Upper lobe of left lung (tissue), 6 donors: ENCODE measurements at regions not wholly inside any gene's neighbourhood (a gene's known extent, or its start where the extent isn't known, plus 50 kb on each side); places are given as distances from the start of the nearest gene placed in this dataset.
A peak's percentile ranks its signal among the peaks of the same experiment; 100 is the strongest.

Source experiments
- ATAC-seq, 2 donors: fragments of 200-7000 bp; cut with Tn5 transposase; one replicate each; pipeline ENCODE4 v1.9.1; 2022; ENCODE audit warnings: mild to moderate bottlenecking in 2 of 2, moderate library complexity in 2 of 2; ENCODE audit not compliant: low FRiP score in 2 of 2
- DNase-seq, 2 donors: peaks; one replicate each; pipeline ENCODE4 v3.0.0-alpha.2; 2019 to 2020
- H3K27ac ChIP-seq, 4 donors: fragments of 200-600 bp; sonication (generic); one replicate each; pipeline ENCODE4 v1.5.1; 2016 to 2019
- H3K27me3 ChIP-seq, 4 donors: fragments of 200-600 bp; sonication (generic); one replicate each; pipeline ENCODE4 v1.5.1; 2017 to 2019
- H3K36me3 ChIP-seq, 4 donors: fragments of 200-600 bp; sonication (generic); one replicate each; pipeline ENCODE4 v1.5.1; 2016 to 2019
- H3K4me1 ChIP-seq, 4 donors: fragments of 200-600 bp; sonication (generic); one replicate each; pipeline ENCODE4 v1.5.1; 2018 to 2019
- H3K4me3 ChIP-seq, 4 donors: fragments of 200-600 bp; sonication (generic); one replicate each; pipeline ENCODE4 v1.5.1; 2017 to 2019; ENCODE audit warnings: mild to moderate bottlenecking in 2 of 4, moderate library complexity in 1 of 4
- H3K9me3 ChIP-seq, 4 donors: fragments of 200-600 bp; sonication (generic); one replicate each; pipeline ENCODE4 v1.5.1; 2018 to 2019
- EP300 ChIP-seq, 4 donors: sonication (generic); formaldehyde crosslinking; IDR thresholded peaks; one replicate each; pipeline ENCODE4 v1.5.1; 2017; ENCODE audit warnings: antibody characterized with exemption in 4 of 4, control low read depth in 2 of 4
- POLR2A ChIP-seq, 4 donors: fragments of 450-650 bp; IDR thresholded peaks; one replicate each; pipeline ENCODE4 v1.5.1; 2016 to 2017; ENCODE audit warnings: antibody characterized with exemption in 4 of 4, mild to moderate bottlenecking in 2 of 4
- POLR2AphosphoS5 ChIP-seq, 2 donors: sonication (generic); formaldehyde crosslinking; IDR thresholded peaks; one replicate each; pipeline ENCODE4 v1.5.1; 2017; ENCODE audit warnings: antibody characterized with exemption in 2 of 2
- WGBS, 2 donors: methylation state at CpG; one replicate each; pipeline ENCODE4 v1.1.5; 2017 to 2018; 5-methylcytosine and 5-hydroxymethylcytosine counted together
- TF ChIP-seq, protein P1 (sequence below), 6 experiments: fragments of 450-650 bp in 4 of 6; fragments of 200-600 bp in 2 of 6; sonication (generic) in 2 of 6; IDR thresholded peaks; one replicate each; pipeline ENCODE4 v1.5.1; 2016 to 2019; ENCODE audit warnings: antibody characterized with exemption in 6 of 6
- donor health status: DM: no; HTN: no; CAD: no; lungs with moderate emphysema.
- donor health status: DM: no; HTN: yes; CAD: no; lungs with severe emphysema.

GRCh38 chr3:166064476-166064875, 227.3 kb upstream of the BCHE start:
- DNase-seq: no peak
- Histone ChIP-seq H3K27ac (no peak overlapping the region), H3K4me1 (no peaks in the 10 kb centered on the region), H3K36me3 (no peaks in the 10 kb centered on the region), H3K27me3 (no peaks in the 10 kb centered on the region), H3K9me3 (no peaks in the 10 kb centered on the region), H3K4me3 (no peak overlapping the region)
- TF ChIP-seq POLR2A (IDR thresholded peaks at IDR 0.05) (no peak), POLR2AphosphoS5 (IDR thresholded peaks at IDR 0.05) (no peak), EP300 (IDR thresholded peaks at IDR 0.05) (no peak)
- TF ChIP-seq, protein P1, sequence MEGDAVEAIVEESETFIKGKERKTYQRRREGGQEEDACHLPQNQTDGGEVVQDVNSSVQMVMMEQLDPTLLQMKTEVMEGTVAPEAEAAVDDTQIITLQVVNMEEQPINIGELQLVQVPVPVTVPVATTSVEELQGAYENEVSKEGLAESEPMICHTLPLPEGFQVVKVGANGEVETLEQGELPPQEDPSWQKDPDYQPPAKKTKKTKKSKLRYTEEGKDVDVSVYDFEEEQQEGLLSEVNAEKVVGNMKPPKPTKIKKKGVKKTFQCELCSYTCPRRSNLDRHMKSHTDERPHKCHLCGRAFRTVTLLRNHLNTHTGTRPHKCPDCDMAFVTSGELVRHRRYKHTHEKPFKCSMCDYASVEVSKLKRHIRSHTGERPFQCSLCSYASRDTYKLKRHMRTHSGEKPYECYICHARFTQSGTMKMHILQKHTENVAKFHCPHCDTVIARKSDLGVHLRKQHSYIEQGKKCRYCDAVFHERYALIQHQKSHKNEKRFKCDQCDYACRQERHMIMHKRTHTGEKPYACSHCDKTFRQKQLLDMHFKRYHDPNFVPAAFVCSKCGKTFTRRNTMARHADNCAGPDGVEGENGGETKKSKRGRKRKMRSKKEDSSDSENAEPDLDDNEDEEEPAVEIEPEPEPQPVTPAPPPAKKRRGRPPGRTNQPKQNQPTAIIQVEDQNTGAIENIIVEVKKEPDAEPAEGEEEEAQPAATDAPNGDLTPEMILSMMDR (IDR thresholded peaks at IDR 0.05): no peak
- 94 to 96% methylated on average over 4 of the region's 4 CpGs for WGBS, 2 donors
- no peak for ATAC-seq

DNA sequence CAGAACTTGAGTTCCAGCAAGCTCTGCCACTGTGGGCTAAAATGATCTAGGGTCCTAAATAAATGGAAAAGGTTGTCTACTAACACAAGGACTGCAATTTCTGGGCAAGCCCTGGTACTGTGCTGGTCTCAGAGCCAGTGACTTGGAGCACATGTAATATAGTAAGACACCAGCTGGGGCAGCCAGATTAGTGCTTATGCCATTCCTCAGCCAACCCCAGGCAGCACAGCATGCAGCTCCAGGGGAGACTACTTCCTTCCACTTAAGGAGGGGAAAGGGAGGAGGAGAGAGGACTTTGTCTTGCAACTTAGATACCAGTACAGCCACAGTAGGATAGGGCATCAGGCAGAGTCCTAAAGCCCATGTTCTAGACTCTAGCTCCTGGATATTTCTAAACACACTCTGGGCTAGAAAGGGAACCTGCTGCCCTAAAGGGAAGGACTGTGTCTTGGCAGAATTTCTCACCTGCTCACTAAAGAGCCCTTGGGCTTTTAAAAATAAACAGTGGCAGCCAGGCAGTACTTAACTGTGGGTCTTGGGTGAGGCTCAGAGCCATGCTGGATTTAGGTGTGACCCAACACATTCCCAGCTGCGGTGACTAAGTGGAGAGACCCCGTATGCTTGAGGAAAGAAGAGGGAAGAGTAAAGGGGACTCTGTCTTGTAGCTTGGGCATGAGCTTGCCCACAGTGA, 223.7 kb upstream of the BCHE start:
- peak in 1 of 2 donors; percentile 22 for ATAC-seq
- TF ChIP-seq EP300 (IDR thresholded peaks at IDR 0.05): no peak
- TF ChIP-seq POLR2AphosphoS5 (IDR thresholded peaks at IDR 0.05): no peak
- Histone ChIP-seq H3K9me3 (no peaks in the 10 kb centered on the region), H3K4me1 (no peaks in the 10 kb centered on the region), H3K4me3 (no peak overlapping the region), H3K36me3 (no peaks in the 10 kb centered on the region), H3K27me3 (no peaks in the 10 kb centered on the region), H3K27ac (no peak overlapping the region)
- peak in 1 of 2 donors; percentile 24 for DNase-seq
- WGBS, 2 donors: 61 to 71% methylated on average over 2 of the region's 2 CpGs

GRCh38 chr3:166052440-166052839, 215.2 kb upstream of the BCHE start:
- Histone ChIP-seq H3K4me3 (no peak overlapping the region), H3K9me3 (no peaks in the 10 kb centered on the region), H3K4me1 (no peaks in the 10 kb centered on the region), H3K36me3 (no peaks in the 10 kb centered on the region), H3K27me3 (no peaks in the 10 kb centered on the region), H3K27ac (no peak overlapping the region)
- TF ChIP-seq, protein P1 (IDR thresholded peaks at IDR 0.05): no peak
- TF ChIP-seq EP300 (IDR thresholded peaks at IDR 0.05): no peak
- no peak for TF ChIP-seq POLR2AphosphoS5 (IDR thresholded peaks at IDR 0.05)
- TF ChIP-seq POLR2A (IDR thresholded peaks at IDR 0.05): no peak
- ATAC-seq (no peak), DNase-seq (no peak)
- 75 to 91% methylated on average over 5 of the region's 5 CpGs for WGBS, 2 donors

- Histone ChIP-seq H3K9me3 (no peaks in the 10 kb centered on the region), H3K36me3 (no peaks in the 10 kb centered on the region), H3K27ac (no peak overlapping the region), H3K4me1 (no peaks in the 10 kb centered on the region), H3K4me3 (no peak overlapping the region), H3K27me3 (no peaks in the 10 kb centered on the region)
- WGBS, 2 donors: 71 to 100% methylated on average over 1 to 3 of the region's 3 CpGs
- TF ChIP-seq POLR2AphosphoS5 (IDR thresholded peaks at IDR 0.05) (no peak), POLR2A (IDR thresholded peaks at IDR 0.05) (no peak), EP300 (IDR thresholded peaks at IDR 0.05) (no peak)
- TF ChIP-seq, protein P1 (IDR thresholded peaks at IDR 0.05): no peak
- ATAC-seq (peak; percentile 24 to 62), DNase-seq (peak in 1 of 2 donors; percentile 23)
These were observed 192.3 kb upstream of the BCHE start for GRCh38 chr3:166029507-166029906.

GRCh38 chr3:166013073-166013679, 176.0 kb upstream of the BCHE start:
- H3K36me3 ChIP-seq: no peaks in the 10 kb centered on the region
- ATAC-seq (no peak), DNase-seq (no peak)
- no peak overlapping the region for H3K4me3 ChIP-seq
- H3K4me1 ChIP-seq: no peaks in the 10 kb centered on the region
- TF ChIP-seq POLR2A (IDR thresholded peaks at IDR 0.05) (no peak), EP300 (IDR thresholded peaks at IDR 0.05) (no peak), POLR2AphosphoS5 (IDR thresholded peaks at IDR 0.05) (no peak)
- TF ChIP-seq, protein P1 (IDR thresholded peaks at IDR 0.05): peak in 2 of 6 experiments; percentile 28 to 30
- H3K9me3 ChIP-seq: no peaks in the 10 kb centered on the region
- 14 to 19% methylated on average over 1 of the region's 1 CpG for WGBS, 2 donors
- no peak overlapping the region for H3K27ac ChIP-seq
- no peaks in the 10 kb centered on the region for H3K27me3 ChIP-seq
